CD4-positive, alpha-beta T cell (primary cell): ENCODE measurements at regions not wholly inside any gene's neighbourhood (a gene's known extent, or its start where the extent isn't known, plus 50 kb on each side); places are given as distances from the start of the nearest gene placed in this dataset.
"Not testable (repeated sequence)": the region's sequence is repeated elsewhere in the genome, so short reads cannot be mapped to it uniquely, and the experiment has no call there.

ENCODE experiments used
- ATAC-seq: fragments of 200-7000 bp; cut with Tn5 transposase; one replicate; pipeline ENCODE4 v1.10.0; 2022; ENCODE audit warnings: mild to moderate bottlenecking; ENCODE audit not compliant: poor library complexity
- CTCF ChIA-PET: fragments of 350-600 bp; sonication (Branson Sonifier 250); formaldehyde crosslinking; loops from one replicate; lab custom pipeline; 2021; ENCODE audit warnings: antibody characterized with exemption, inconsistent platforms; lab: Charles Lee
- POLR2A ChIA-PET: fragments of 350-600 bp; sonication (Branson Sonifier 250); formaldehyde crosslinking; loops from one replicate; lab custom pipeline; 2021; ENCODE audit warnings: antibody characterized with exemption, inconsistent platforms; lab: Charles Lee
- DNase-seq, 14 experiments: peaks; one replicate each; pipeline ENCODE4 v3.0.0-alpha.2; 2013 to 2020; ENCODE audit warnings: mixed read lengths in 2 of 14
- H3K27ac ChIP-seq, 2 donors: one replicate each; pipeline versions ENCODE4 v1.5.1 to v1.7.0; 2013; ENCODE audit warnings: low read length in 2 of 2, low read depth in 1 of 2, mild to moderate bottlenecking in 1 of 2
- H3K27me3 ChIP-seq, 2 experiments: 1 replicate in 1 of 2; 2 replicates in 1 of 2; pipeline versions ENCODE4 v1.6.1 to v1.7.0; 2013; ENCODE audit warnings: low read length in 2 of 2, control low read depth in 1 of 2, mild to moderate bottlenecking in 1 of 2, moderate library complexity in 1 of 2; ENCODE audit not compliant: insufficient read depth in 2 of 2, control insufficient read depth in 1 of 2
- H3K36me3 ChIP-seq: one replicate; pipeline ENCODE4 v1.6.1; 2013; ENCODE audit warnings: low read length, control low read depth; ENCODE audit not compliant: insufficient read depth
- H3K4me1 ChIP-seq: one replicate; pipeline ENCODE4 v1.6.1; 2013; ENCODE audit warnings: low read length, control low read depth; ENCODE audit not compliant: insufficient read depth
- H3K4me3 ChIP-seq: one replicate; pipeline ENCODE4 v1.5.1; 2013; ENCODE audit warnings: mild to moderate bottlenecking, low read length, moderate library complexity
- H3K9me3 ChIP-seq, 2 experiments: 1 replicate in 1 of 2; 2 replicates in 1 of 2; pipeline versions ENCODE4 v1.6.1 to v1.7.0; 2013; ENCODE audit warnings: low read length in 2 of 2, mild to moderate bottlenecking in 2 of 2, control low read depth in 1 of 2, moderate library complexity in 1 of 2; ENCODE audit not compliant: control insufficient read depth in 1 of 2, insufficient read depth in 1 of 2
- H3K27ac Mint-ChIP-seq: one replicate; pipeline ENCODE4 v1.8.0; 2020; ENCODE audit warnings: mixed read lengths
- H3K27me3 Mint-ChIP-seq: one replicate; pipeline ENCODE4 v1.8.0; 2021; ENCODE audit warnings: mixed read lengths
- H3K36me3 Mint-ChIP-seq: one replicate; pipeline ENCODE4 v1.8.0; 2021; ENCODE audit warnings: low read depth, mixed read lengths
- H3K4me1 Mint-ChIP-seq: one replicate; pipeline ENCODE4 v1.8.0; 2021; ENCODE audit warnings: low read depth, mixed read lengths
- H3K4me3 Mint-ChIP-seq: one replicate; pipeline ENCODE4 v1.8.0; 2020; ENCODE audit warnings: mild to moderate bottlenecking, mixed read lengths
- H3K9me3 Mint-ChIP-seq: one replicate; pipeline ENCODE4 v1.8.0; 2020; ENCODE audit warnings: mixed read lengths
- intact Hi-C, 2 experiments: fragments of 100-400 bp; cut with DNase I in 1 of 2; cut with micrococcal nuclease in 1 of 2; formaldehyde crosslinking; loops; one replicate each; pipeline versions ENCODE4 v1.15.1 to v1.9.0; 2023 to 2025; cut with DNase I, micrococcal nuclease
- TF ChIP-seq, protein P1 (sequence below): fragments of 200-600 bp; IDR thresholded peaks from one replicate; pipeline ENCODE4 v1.8.0; 2022; ENCODE audit warnings: antibody characterized with exemption, mild to moderate bottlenecking

DNA sequence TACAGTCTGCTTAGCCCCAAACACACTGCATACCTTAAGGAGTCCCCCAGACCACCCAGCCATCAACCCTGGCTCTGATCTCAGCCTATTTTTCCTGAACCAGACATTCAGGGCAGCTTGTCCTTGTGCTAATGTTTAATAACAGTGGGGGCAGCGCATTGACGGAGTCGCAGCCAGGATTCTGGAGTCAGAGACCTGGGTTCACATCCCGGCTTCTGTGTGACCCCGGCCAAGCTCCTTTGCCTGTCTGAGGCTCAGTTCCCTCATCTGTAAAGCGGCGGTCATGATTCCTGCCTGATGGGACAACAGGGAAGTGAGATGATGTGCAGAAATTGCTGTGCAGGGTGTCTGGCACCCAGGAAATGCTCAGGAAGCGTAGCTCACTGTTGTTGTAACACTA, 63.1 kb downstream of the MATN1 start:
- ChIA-PET CTCF (interaction anchor here (0.8 kb wide), 1 partner anchor 14 kb away, joined by 3 read pairs; no protein-coding TSS in a partner anchor), POLR2A (no interaction called here)
- H3K9me3 Mint-ChIP-seq: no peaks in the 10 kb centered on the region
- H3K4me3 ChIP-seq: no peak overlapping the region
- H3K4me3 Mint-ChIP-seq: no peak overlapping the region
- TF ChIP-seq, protein P1, sequence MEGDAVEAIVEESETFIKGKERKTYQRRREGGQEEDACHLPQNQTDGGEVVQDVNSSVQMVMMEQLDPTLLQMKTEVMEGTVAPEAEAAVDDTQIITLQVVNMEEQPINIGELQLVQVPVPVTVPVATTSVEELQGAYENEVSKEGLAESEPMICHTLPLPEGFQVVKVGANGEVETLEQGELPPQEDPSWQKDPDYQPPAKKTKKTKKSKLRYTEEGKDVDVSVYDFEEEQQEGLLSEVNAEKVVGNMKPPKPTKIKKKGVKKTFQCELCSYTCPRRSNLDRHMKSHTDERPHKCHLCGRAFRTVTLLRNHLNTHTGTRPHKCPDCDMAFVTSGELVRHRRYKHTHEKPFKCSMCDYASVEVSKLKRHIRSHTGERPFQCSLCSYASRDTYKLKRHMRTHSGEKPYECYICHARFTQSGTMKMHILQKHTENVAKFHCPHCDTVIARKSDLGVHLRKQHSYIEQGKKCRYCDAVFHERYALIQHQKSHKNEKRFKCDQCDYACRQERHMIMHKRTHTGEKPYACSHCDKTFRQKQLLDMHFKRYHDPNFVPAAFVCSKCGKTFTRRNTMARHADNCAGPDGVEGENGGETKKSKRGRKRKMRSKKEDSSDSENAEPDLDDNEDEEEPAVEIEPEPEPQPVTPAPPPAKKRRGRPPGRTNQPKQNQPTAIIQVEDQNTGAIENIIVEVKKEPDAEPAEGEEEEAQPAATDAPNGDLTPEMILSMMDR: no peak
- no peak overlapping the region for H3K27ac Mint-ChIP-seq
- no peaks in the 10 kb centered on the region for H3K4me1 ChIP-seq
- H3K36me3 Mint-ChIP-seq: no peaks in the 10 kb centered on the region
- no peaks in the 10 kb centered on the region for H3K36me3 ChIP-seq
- H3K4me1 Mint-ChIP-seq: no peaks in the 10 kb centered on the region
- DNase-seq: no peak
- H3K27me3 Mint-ChIP-seq: peaks cover 7% of the 10 kb centered on the region
- no peak overlapping the region for H3K27ac ChIP-seq
- intact Hi-C loops: no loop called here
- no peak for ATAC-seq
- H3K9me3 ChIP-seq: peaks cover 0 to 5% of the 10 kb centered on the region in 2 experiments
- peaks cover 0 to 5% of the 10 kb centered on the region in 2 experiments for H3K27me3 ChIP-seq

DNA sequence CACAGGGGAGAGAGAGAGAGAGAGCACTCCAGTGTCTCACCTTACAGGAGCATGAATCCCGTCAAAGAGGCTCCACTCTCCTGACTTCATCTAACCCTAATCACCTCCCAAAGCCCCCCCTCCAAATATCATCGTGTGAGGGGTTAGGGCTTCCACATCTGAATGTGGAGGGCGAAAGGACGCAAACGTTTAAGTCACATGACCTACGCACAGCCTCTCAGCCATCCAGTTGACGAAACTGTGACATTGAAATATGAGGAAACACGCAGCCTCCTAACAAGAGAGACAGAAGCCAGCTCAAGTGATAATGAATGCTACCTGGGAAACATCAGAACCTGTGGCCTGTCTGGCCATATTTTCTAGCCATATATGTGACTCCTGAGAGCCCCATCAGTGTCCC, 63.7 kb downstream of the MATN1 start:
- Histone ChIP-seq H3K9me3 (peaks cover 0 to 5% of the 10 kb centered on the region in 2 experiments), H3K27ac (no peak overlapping the region), H3K36me3 (no peaks in the 10 kb centered on the region), H3K4me1 (no peaks in the 10 kb centered on the region), H3K27me3 (peaks cover 0 to 5% of the 10 kb centered on the region in 2 experiments), H3K4me3 (no peak overlapping the region)
- Mint-ChIP-seq H3K36me3 (no peaks in the 10 kb centered on the region), H3K4me3 (no peak overlapping the region), H3K27ac (no peak overlapping the region), H3K4me1 (no peaks in the 10 kb centered on the region), H3K27me3 (peaks cover 7% of the 10 kb centered on the region), H3K9me3 (no peaks in the 10 kb centered on the region)
- ChIA-PET POLR2A (no interaction called here), CTCF (no interaction called here)
- no peak for DNase-seq
- intact Hi-C loops: no loop called here
- no peak for ATAC-seq
- TF ChIP-seq, protein P1: no peak

- ATAC-seq, H3K27me3 Mint-ChIP-seq, H3K4me3 ChIP-seq, H3K4me1 ChIP-seq, H3K27ac Mint-ChIP-seq, DNase-seq, H3K4me1 Mint-ChIP-seq, H3K36me3 Mint-ChIP-seq, H3K9me3 Mint-ChIP-seq, H3K36me3 ChIP-seq, CTCF ChIA-PET, H3K27me3 ChIP-seq, H3K9me3 ChIP-seq, intact Hi-C loops, POLR2A ChIA-PET, H3K27ac ChIP-seq, H3K4me3 Mint-ChIP-seq: not testable (repeated sequence)
These were observed 65.0 kb downstream of the MATN1 start for GRCh38 chr1:30658375-30658774.

- no peaks in the 10 kb centered on the region for H3K9me3 Mint-ChIP-seq
- H3K27me3 Mint-ChIP-seq: peaks cover 7% of the 10 kb centered on the region
- H3K36me3 ChIP-seq: no peaks in the 10 kb centered on the region
- POLR2A ChIA-PET: no interaction called here
- H3K4me3 ChIP-seq: no peak overlapping the region
- no peak overlapping the region for H3K4me3 Mint-ChIP-seq
- TF ChIP-seq, protein P1: no peak
- peaks cover 0 to 10% of the 10 kb centered on the region in 2 experiments for H3K27me3 ChIP-seq
- intact Hi-C loops: no loop called here
- no peaks in the 10 kb centered on the region for H3K4me1 ChIP-seq
- H3K4me1 Mint-ChIP-seq: no peaks in the 10 kb centered on the region
- no peak overlapping the region for H3K27ac ChIP-seq
- CTCF ChIA-PET: no interaction called here
- H3K36me3 Mint-ChIP-seq: no peaks in the 10 kb centered on the region
- no peak overlapping the region for H3K27ac Mint-ChIP-seq
- DNase-seq (no peak), ATAC-seq (no peak)
- peaks cover 0 to 5% of the 10 kb centered on the region in 2 experiments for H3K9me3 ChIP-seq
These were observed 65.4 kb downstream of the MATN1 start for GRCh38 chr1:30658014-30658336.
